Endodermal cell (in vitro differentiated cells): ENCODE measurements at regions not wholly inside any gene's neighbourhood (a gene's known extent, or its start where the extent isn't known, plus 50 kb on each side); places are given as distances from the start of the nearest gene placed in this dataset.

Source experiments
- DNase-seq: peaks from one replicate; pipeline ENCODE4 v3.0.0-alpha.2; 2017
- H3K27ac ChIP-seq: 2 replicates; pipeline ENCODE4 v1.5.1; 2013; ENCODE audit warnings: mild to moderate bottlenecking, low read depth, low read length, moderate library complexity
- H3K27me3 ChIP-seq: 2 replicates; pipeline ENCODE4 v1.6.1; 2013; ENCODE audit warnings: mild to moderate bottlenecking, low read length, moderate library complexity; ENCODE audit not compliant: insufficient read depth, control insufficient read depth, poor library complexity, severe bottlenecking
- H3K36me3 ChIP-seq: 2 replicates; pipeline ENCODE4 v1.7.0; 2013; ENCODE audit warnings: mild to moderate bottlenecking, low read length, moderate library complexity; ENCODE audit not compliant: control insufficient read depth, insufficient read depth
- H3K4me1 ChIP-seq: one replicate; pipeline ENCODE4 v1.7.0; 2013; ENCODE audit warnings: low read length; ENCODE audit not compliant: control insufficient read depth, insufficient read depth
- H3K4me3 ChIP-seq: 2 replicates; pipeline ENCODE4 v1.5.1; 2013; ENCODE audit warnings: mild to moderate bottlenecking, low read length, moderate library complexity
- H3K9ac ChIP-seq: 2 replicates; pipeline ENCODE4 v1.6.1; 2013; ENCODE audit warnings: mild to moderate bottlenecking, low read length, moderate library complexity; ENCODE audit not compliant: poor library complexity, severe bottlenecking; ENCODE audit errors: extremely low read depth
- H3K9me3 ChIP-seq: 2 replicates; pipeline ENCODE4 v1.6.1; 2013; ENCODE audit warnings: mild to moderate bottlenecking, low read length, moderate library complexity; ENCODE audit not compliant: control insufficient read depth
- H3K27ac Mint-ChIP-seq: 2 replicates; pipeline ENCODE4 v1.8.0; 2020; ENCODE audit warnings: mixed read lengths
- H3K27me3 Mint-ChIP-seq: 2 replicates; pipeline ENCODE4 v1.8.0; 2021; ENCODE audit warnings: mild to moderate bottlenecking, mixed read lengths; ENCODE audit not compliant: insufficient read depth
- H3K36me3 Mint-ChIP-seq: 2 replicates; pipeline ENCODE4 v1.8.0; 2020; ENCODE audit warnings: low read depth, mixed read lengths
- H3K4me1 Mint-ChIP-seq: 2 replicates; pipeline ENCODE4 v1.8.0; 2020; ENCODE audit warnings: mixed read lengths
- H3K4me3 Mint-ChIP-seq: 2 replicates; pipeline ENCODE4 v1.8.0; 2020; ENCODE audit warnings: mild to moderate bottlenecking, moderate library complexity, mixed read lengths
- H3K9me3 Mint-ChIP-seq: 2 replicates; pipeline ENCODE4 v1.8.0; 2020; ENCODE audit warnings: mild to moderate bottlenecking, mixed read lengths
- CTCF ChIP-seq: fragments of 200-600 bp; sonication (generic); conservative IDR thresholded peaks from 2 replicates; pipeline ENCODE4 v1.5.0; 2021; ENCODE audit warnings: antibody characterized with exemption, mild to moderate bottlenecking
- WGBS, 2 experiments: methylation state at CpG; one replicate each; pipeline versions ENCODE4 v1.1.5 to v1.1.7; 2013; ENCODE audit warnings: missing lambda C conversion rate in 2 of 2, mixed read lengths in 1 of 2; ENCODE audit not compliant: insufficient coverage in 1 of 2, insufficient read length in 1 of 2; 5-methylcytosine and 5-hydroxymethylcytosine counted together

- peaks cover 14% of the 10 kb centered on the region for H3K4me1 Mint-ChIP-seq
- H3K9ac ChIP-seq = no peak overlapping the region
- DNase-seq = peak; percentile 54
- H3K4me3 ChIP-seq = no peak overlapping the region
- H3K4me1 ChIP-seq = no peaks in the 10 kb centered on the region
- no peaks in the 10 kb centered on the region for H3K27me3 ChIP-seq
- no peaks in the 10 kb centered on the region for H3K36me3 ChIP-seq
- no peak overlapping the region for H3K27ac ChIP-seq
- peaks cover 33% of the 10 kb centered on the region for H3K9me3 Mint-ChIP-seq
- H3K4me3 Mint-ChIP-seq = no peak overlapping the region
- TF ChIP-seq CTCF = no peak
- no peaks in the 10 kb centered on the region for H3K36me3 Mint-ChIP-seq
- WGBS, 2 experiments = 89 to 95% methylated on average over 3 to 5 of the region's 5 CpGs
- H3K27me3 Mint-ChIP-seq = peaks cover 3% of the 10 kb centered on the region
- H3K9me3 ChIP-seq = peaks cover 12% of the 10 kb centered on the region
- peak overlapping the region; percentile 84 for H3K27ac Mint-ChIP-seq
These were observed 101.2 kb downstream of the ERMARD start for GRCh38 chr6:169852504-169853195.

- Histone ChIP-seq H3K9me3 (peaks cover 10% of the 10 kb centered on the region), H3K27ac (no peak overlapping the region), H3K27me3 (no peaks in the 10 kb centered on the region), H3K36me3 (no peaks in the 10 kb centered on the region), H3K9ac (no peak overlapping the region), H3K4me3 (no peak overlapping the region), H3K4me1 (no peaks in the 10 kb centered on the region)
- peak; percentile 70 for DNase-seq
- no peak overlapping the region for H3K4me3 Mint-ChIP-seq
- H3K27me3 Mint-ChIP-seq = peaks cover 6% of the 10 kb centered on the region
- TF ChIP-seq CTCF = no peak
- WGBS, 2 experiments = 74 to 76% methylated on average over 8 to 22 of the region's 22 CpGs
- H3K36me3 Mint-ChIP-seq = no peaks in the 10 kb centered on the region
- H3K27ac Mint-ChIP-seq = peak overlapping the region; percentile 84
- H3K4me1 Mint-ChIP-seq = peaks cover 14% of the 10 kb centered on the region
- peaks cover 26% of the 10 kb centered on the region for H3K9me3 Mint-ChIP-seq
These were observed 100.5 kb downstream of the ERMARD start for GRCh38 chr6:169851641-169852503.

GRCh38 chr6:169850746-169851145, 99.3 kb downstream of the ERMARD start:
- Mint-ChIP-seq H3K4me1 (peaks cover 14% of the 10 kb centered on the region), H3K27ac (no peak overlapping the region), H3K9me3 (peaks cover 15% of the 10 kb centered on the region), H3K36me3 (no peaks in the 10 kb centered on the region), H3K27me3 (peaks cover 6% of the 10 kb centered on the region), H3K4me3 (no peak overlapping the region)
- no peak overlapping the region for H3K4me3 ChIP-seq
- no peak for TF ChIP-seq CTCF
- no peaks in the 10 kb centered on the region for H3K36me3 ChIP-seq
- DNase-seq = no peak
- no peaks in the 10 kb centered on the region for H3K4me1 ChIP-seq
- 97 to 98% methylated on average over 13 of the region's 13 CpGs for WGBS, 2 experiments
- no peak overlapping the region for H3K27ac ChIP-seq
- peaks cover 10% of the 10 kb centered on the region for H3K9me3 ChIP-seq
- H3K9ac ChIP-seq = no peak overlapping the region
- no peaks in the 10 kb centered on the region for H3K27me3 ChIP-seq
